MCF 10A (cell line): ENCODE measurements at regions not wholly inside any gene's neighbourhood (a gene's known extent, or its start where the extent isn't known, plus 50 kb on each side); places are given as distances from the start of the nearest gene placed in this dataset.

Source experiments
- BruUV-seq: library from RNA; stranded (reverse); fragments of 400-500 nt; replicated peaks from 2 replicates; lab custom pipeline; 2021; lab: Mats Ljungman, UMichigan
- CTCF ChIA-PET: fragments of 300-600 bp; sonication (Branson Sonifier 250); formaldehyde crosslinking; extraction: SDS; loops from one replicate; lab custom pipeline; 2021; ENCODE audit warnings: antibody characterized with exemption, inconsistent platforms; lab: Yijun Ruan, JAX
- POLR2A ChIA-PET: fragments of 300-600, 350-650 bp; sonication (Branson Sonifier 250); formaldehyde crosslinking; extraction: SDS; loops from one replicate; lab custom pipeline; 2020; ENCODE audit warnings: antibody characterized with exemption, inconsistent platforms; lab: Yijun Ruan, JAX
- DNase-seq: peaks from one replicate; pipeline ENCODE4 v3.0.0-alpha.2; 2018; ENCODE audit not compliant: unreplicated experiment
- H3K27ac Mint-ChIP-seq: one replicate; pipeline ENCODE4 v1.8.0; 2022; ENCODE audit warnings: mild to moderate bottlenecking, low read depth, mixed read lengths; ENCODE audit not compliant: unreplicated experiment
- H3K27me3 Mint-ChIP-seq: one replicate; pipeline ENCODE4 v1.8.0; 2022; ENCODE audit warnings: mixed read lengths; ENCODE audit not compliant: insufficient read depth, unreplicated experiment
- H3K36me3 Mint-ChIP-seq: one replicate; pipeline ENCODE4 v1.8.0; 2022; ENCODE audit warnings: mild to moderate bottlenecking, moderate library complexity, mixed read lengths; ENCODE audit not compliant: insufficient read depth, unreplicated experiment
- H3K4me1 Mint-ChIP-seq: one replicate; pipeline ENCODE4 v1.8.0; 2022; ENCODE audit warnings: mixed read lengths; ENCODE audit not compliant: insufficient read depth, unreplicated experiment
- H3K4me3 Mint-ChIP-seq: one replicate; pipeline ENCODE4 v1.8.0; 2022; ENCODE audit warnings: mild to moderate bottlenecking, moderate library complexity, mixed read lengths; ENCODE audit not compliant: unreplicated experiment
- H3K9me3 Mint-ChIP-seq: one replicate; pipeline ENCODE4 v1.8.0; 2022; ENCODE audit warnings: mixed read lengths; ENCODE audit not compliant: unreplicated experiment
- intact Hi-C: fragments of 100-400 bp; cut with micrococcal nuclease; formaldehyde crosslinking; loops from 2 replicates; pipeline ENCODE4 v1.14.1; 2022
- TF ChIP-seq, protein P1 (sequence below): fragments of 200-600 bp; IDR thresholded peaks from one replicate; pipeline ENCODE4 v1.8.0; 2022; ENCODE audit warnings: antibody characterized with exemption, mild to moderate bottlenecking; ENCODE audit not compliant: unreplicated experiment

DNA sequence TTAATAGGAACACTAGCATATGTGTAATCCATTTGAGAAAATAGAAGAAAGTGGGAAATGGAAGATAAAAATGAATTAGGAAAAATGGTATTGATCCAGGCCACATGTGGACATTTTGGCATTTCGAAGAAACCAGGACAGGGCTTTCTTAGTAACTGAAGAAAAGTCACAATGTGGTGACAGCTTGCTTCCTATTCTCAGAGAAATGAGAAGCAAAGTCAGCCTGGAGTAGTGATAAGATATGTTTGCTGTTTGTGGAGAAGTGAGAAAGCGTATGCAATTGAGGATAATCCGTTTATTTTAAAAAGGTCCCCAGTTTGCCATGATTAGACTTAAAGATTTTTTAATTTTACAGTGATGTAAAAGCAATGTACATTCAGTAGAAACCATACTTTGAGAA lies 127.9 kb downstream of the SLITRK6 start:
- Mint-ChIP-seq H3K9me3 (peaks cover 10% of the 10 kb centered on the region), H3K4me3 (no peak overlapping the region), H3K27ac (no peak overlapping the region), H3K36me3 (no peaks in the 10 kb centered on the region), H3K4me1 (peaks cover 6% of the 10 kb centered on the region), H3K27me3 (no peaks in the 10 kb centered on the region)
- BruUV-seq = no TSS peak
- TF ChIP-seq, protein P1, sequence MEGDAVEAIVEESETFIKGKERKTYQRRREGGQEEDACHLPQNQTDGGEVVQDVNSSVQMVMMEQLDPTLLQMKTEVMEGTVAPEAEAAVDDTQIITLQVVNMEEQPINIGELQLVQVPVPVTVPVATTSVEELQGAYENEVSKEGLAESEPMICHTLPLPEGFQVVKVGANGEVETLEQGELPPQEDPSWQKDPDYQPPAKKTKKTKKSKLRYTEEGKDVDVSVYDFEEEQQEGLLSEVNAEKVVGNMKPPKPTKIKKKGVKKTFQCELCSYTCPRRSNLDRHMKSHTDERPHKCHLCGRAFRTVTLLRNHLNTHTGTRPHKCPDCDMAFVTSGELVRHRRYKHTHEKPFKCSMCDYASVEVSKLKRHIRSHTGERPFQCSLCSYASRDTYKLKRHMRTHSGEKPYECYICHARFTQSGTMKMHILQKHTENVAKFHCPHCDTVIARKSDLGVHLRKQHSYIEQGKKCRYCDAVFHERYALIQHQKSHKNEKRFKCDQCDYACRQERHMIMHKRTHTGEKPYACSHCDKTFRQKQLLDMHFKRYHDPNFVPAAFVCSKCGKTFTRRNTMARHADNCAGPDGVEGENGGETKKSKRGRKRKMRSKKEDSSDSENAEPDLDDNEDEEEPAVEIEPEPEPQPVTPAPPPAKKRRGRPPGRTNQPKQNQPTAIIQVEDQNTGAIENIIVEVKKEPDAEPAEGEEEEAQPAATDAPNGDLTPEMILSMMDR = no peak
- DNase-seq = no peak
- CTCF ChIA-PET = no interaction called here
- intact Hi-C loops = no loop called here
- POLR2A ChIA-PET = no interaction called here

DNA sequence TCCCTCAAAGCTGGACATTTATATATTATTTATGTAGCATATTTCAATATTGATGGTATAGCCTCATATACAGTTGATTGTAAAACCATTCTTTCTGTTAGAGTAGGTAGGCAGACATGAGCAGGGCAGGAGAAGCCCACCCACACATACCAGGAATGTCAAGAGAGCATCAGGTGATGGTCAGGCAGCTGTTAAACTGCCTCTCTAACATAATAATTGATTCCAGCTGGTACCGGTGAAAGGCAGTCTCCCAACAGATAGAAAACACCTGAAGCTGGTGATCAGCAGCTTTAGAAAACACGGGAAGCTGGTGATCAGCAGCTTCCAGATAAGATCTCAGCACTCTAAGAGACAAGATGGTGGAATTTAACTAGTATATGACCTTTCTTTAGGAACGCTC lies 132.9 kb downstream of the SLITRK6 start:
- Mint-ChIP-seq H3K27ac (no peak overlapping the region), H3K4me1 (peaks cover 17% of the 10 kb centered on the region), H3K27me3 (no peaks in the 10 kb centered on the region), H3K36me3 (no peaks in the 10 kb centered on the region), H3K9me3 (peaks cover 8% of the 10 kb centered on the region), H3K4me3 (no peak overlapping the region)
- no peak for DNase-seq
- POLR2A ChIA-PET = no interaction called here
- CTCF ChIA-PET = interaction anchor here (1.3 kb wide), 1 partner anchor 133 kb away, joined by 5 read pairs; the partner anchor contains the start of gene SLITRK6
- no TSS peak for BruUV-seq
- intact Hi-C loops = no loop called here
- TF ChIP-seq, protein P1 = no peak

DNA sequence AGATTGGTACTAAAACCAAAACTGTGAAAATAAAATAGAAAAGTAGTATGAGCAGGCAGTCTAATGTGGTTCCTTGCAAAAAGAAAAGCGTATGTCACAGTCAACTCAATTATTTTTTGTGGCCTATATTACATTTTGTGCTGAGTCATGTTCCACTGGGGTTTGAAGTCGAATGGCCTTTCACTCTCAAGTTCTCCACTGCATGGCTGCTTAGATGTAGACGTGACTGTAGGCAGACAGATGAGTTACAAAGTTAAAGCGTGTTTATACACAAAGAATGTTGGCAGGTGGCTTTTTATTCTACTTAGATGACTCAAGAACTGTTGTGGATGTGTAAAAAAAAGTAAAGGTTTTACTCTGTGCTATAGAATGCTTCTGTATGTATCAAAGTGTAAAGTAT lies 133.9 kb downstream of the SLITRK6 start:
- ChIA-PET CTCF (no interaction called here), POLR2A (interaction anchor here (0.8 kb wide), 1 partner anchor 14 kb away, joined by 4 read pairs; no protein-coding TSS in a partner anchor)
- H3K27me3 Mint-ChIP-seq = no peaks in the 10 kb centered on the region
- H3K9me3 Mint-ChIP-seq = peaks cover 8% of the 10 kb centered on the region
- no TSS peak for BruUV-seq
- no peak overlapping the region for H3K4me3 Mint-ChIP-seq
- H3K36me3 Mint-ChIP-seq = no peaks in the 10 kb centered on the region
- peak overlapping the region; percentile 65 for H3K27ac Mint-ChIP-seq
- TF ChIP-seq, protein P1 = no peak
- peaks cover 17% of the 10 kb centered on the region for H3K4me1 Mint-ChIP-seq
- peak; percentile 14 for DNase-seq
- intact Hi-C loops = no loop called here

DNA sequence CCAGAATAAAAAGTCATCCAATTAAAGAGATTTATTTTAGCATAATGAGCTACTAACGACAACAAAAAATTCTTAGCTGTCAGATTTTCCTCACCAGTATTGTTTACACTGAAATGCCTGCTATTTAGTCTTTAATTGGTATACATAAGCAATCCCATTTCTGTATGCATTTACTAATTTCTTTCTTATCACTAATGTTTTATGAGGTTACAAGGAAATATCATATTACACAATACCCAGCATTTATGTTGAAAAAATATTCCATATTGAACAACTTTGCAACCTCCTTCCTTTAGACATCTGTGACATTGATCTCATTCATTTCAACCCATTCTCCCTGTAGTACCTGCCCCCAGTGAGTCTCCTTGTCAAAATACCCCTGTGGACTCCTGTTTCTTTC lies 135.4 kb downstream of the SLITRK6 start:
- no peak for DNase-seq
- H3K27ac Mint-ChIP-seq = no peak overlapping the region
- no peaks in the 10 kb centered on the region for H3K36me3 Mint-ChIP-seq
- CTCF ChIA-PET = interaction anchor here (0.6 kb wide), 1 partner anchor 505 kb away, joined by 4 read pairs; no protein-coding TSS in a partner anchor
- H3K4me3 Mint-ChIP-seq = no peak overlapping the region
- intact Hi-C loops = no loop called here
- peaks cover 8% of the 10 kb centered on the region for H3K9me3 Mint-ChIP-seq
- POLR2A ChIA-PET = interaction anchor here (0.6 kb wide), 1 partner anchor 39 kb away, joined by 3 read pairs; no protein-coding TSS in a partner anchor
- no peaks in the 10 kb centered on the region for H3K27me3 Mint-ChIP-seq
- TF ChIP-seq, protein P1 = no peak
- no TSS peak for BruUV-seq
- H3K4me1 Mint-ChIP-seq = peaks cover 21% of the 10 kb centered on the region
